SK-N-SH (cell line): ENCODE measurements at regions not wholly inside any gene's neighbourhood (a gene's known extent, or its start where the extent isn't known, plus 50 kb on each side); places are given as distances from the start of the nearest gene placed in this dataset.

ENCODE experiments used
- CTCF ChIP-seq: fragments of 200-600 bp; sonication (generic); IDR thresholded peaks from 2 replicates; pipeline ENCODE4 v1.6.1; 2017; ENCODE audit warnings: antibody characterized with exemption, mild to moderate bottlenecking, moderate library complexity
- EP300 ChIP-seq, 2 experiments: IDR thresholded peaks; 2 replicates each; pipeline versions ENCODE4 v1.4.0 to v1.6.1; 2012; ENCODE audit warnings: borderline replicate concordance in 1 of 2, low read depth in 1 of 2, low read length in 1 of 2
- EZH2phosphoT487 ChIP-seq: fragments of 200-600 bp; sonication (generic); IDR thresholded peaks from 2 replicates; pipeline ENCODE4 v1.6.1; 2017; ENCODE audit warnings: low read depth, mixed run types, mild to moderate bottlenecking, antibody characterized with exemption, moderate library complexity, borderline replicate concordance
- FOSL2 ChIP-seq: IDR thresholded peaks from 2 replicates; pipeline ENCODE4 v1.4.0; 2012; ENCODE audit warnings: low read depth, mild to moderate bottlenecking, moderate library complexity, borderline replicate concordance
- GABPA ChIP-seq: IDR thresholded peaks from 2 replicates; pipeline ENCODE4 v1.4.0; 2012; ENCODE audit warnings: low read depth, mild to moderate bottlenecking
- POLR2AphosphoS5 ChIP-seq: IDR thresholded peaks from 2 replicates; pipeline ENCODE4 v1.6.1; 2012; ENCODE audit warnings: low read depth, low read length
- RAD21 ChIP-seq: IDR thresholded peaks from 2 replicates; pipeline ENCODE4 v1.6.1; 2012; ENCODE audit warnings: mild to moderate bottlenecking, low read length
- RCOR1 ChIP-seq: fragments of 150-350 bp; IDR thresholded peaks from 2 replicates; pipeline ENCODE4 v1.6.1; 2017; ENCODE audit warnings: antibody characterized with exemption, low read length
- RFX5 ChIP-seq: IDR thresholded peaks from 2 replicates; pipeline ENCODE4 v1.6.1; 2012; ENCODE audit warnings: mild to moderate bottlenecking, improper control_type of control experiment, low read length
- RXRA ChIP-seq: IDR thresholded peaks from 2 replicates; pipeline ENCODE4 v1.4.0; 2012; ENCODE audit warnings: low read depth, mild to moderate bottlenecking, borderline replicate concordance
- SIN3A ChIP-seq: IDR thresholded peaks from 2 replicates; pipeline ENCODE4 v1.6.1; 2012; ENCODE audit warnings: low read depth, mild to moderate bottlenecking, low read length, moderate library complexity, borderline replicate concordance
- TF ChIP-seq, protein P1 (sequence below): IDR thresholded peaks from 2 replicates; pipeline ENCODE4 v1.6.1; 2012; ENCODE audit warnings: mild to moderate bottlenecking, low read depth, low read length, moderate library complexity
- TF ChIP-seq, protein P2 (sequence below): IDR thresholded peaks from 2 replicates; pipeline ENCODE4 v1.4.0; 2012; ENCODE audit warnings: low read depth

GRCh38 chr14:38485026-38485425 is 229.1 kb upstream of the CLEC14A start:
- TF ChIP-seq CTCF = no peak
- TF ChIP-seq RXRA = no peak
- no peak for TF ChIP-seq RFX5
- TF ChIP-seq, protein P1, sequence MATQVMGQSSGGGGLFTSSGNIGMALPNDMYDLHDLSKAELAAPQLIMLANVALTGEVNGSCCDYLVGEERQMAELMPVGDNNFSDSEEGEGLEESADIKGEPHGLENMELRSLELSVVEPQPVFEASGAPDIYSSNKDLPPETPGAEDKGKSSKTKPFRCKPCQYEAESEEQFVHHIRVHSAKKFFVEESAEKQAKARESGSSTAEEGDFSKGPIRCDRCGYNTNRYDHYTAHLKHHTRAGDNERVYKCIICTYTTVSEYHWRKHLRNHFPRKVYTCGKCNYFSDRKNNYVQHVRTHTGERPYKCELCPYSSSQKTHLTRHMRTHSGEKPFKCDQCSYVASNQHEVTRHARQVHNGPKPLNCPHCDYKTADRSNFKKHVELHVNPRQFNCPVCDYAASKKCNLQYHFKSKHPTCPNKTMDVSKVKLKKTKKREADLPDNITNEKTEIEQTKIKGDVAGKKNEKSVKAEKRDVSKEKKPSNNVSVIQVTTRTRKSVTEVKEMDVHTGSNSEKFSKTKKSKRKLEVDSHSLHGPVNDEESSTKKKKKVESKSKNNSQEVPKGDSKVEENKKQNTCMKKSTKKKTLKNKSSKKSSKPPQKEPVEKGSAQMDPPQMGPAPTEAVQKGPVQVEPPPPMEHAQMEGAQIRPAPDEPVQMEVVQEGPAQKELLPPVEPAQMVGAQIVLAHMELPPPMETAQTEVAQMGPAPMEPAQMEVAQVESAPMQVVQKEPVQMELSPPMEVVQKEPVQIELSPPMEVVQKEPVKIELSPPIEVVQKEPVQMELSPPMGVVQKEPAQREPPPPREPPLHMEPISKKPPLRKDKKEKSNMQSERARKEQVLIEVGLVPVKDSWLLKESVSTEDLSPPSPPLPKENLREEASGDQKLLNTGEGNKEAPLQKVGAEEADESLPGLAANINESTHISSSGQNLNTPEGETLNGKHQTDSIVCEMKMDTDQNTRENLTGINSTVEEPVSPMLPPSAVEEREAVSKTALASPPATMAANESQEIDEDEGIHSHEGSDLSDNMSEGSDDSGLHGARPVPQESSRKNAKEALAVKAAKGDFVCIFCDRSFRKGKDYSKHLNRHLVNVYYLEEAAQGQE = no peak
- TF ChIP-seq RCOR1 = no peak
- TF ChIP-seq POLR2AphosphoS5 = no peak
- TF ChIP-seq EZH2phosphoT487 = no peak
- TF ChIP-seq EP300 (IDR thresholded peaks at IDR 0.05; ENCODE audit: borderline replicate concordance in 1 of 2, low read depth in 1 of 2, low read length in 1 of 2) = no peak
- no peak for TF ChIP-seq FOSL2
- TF ChIP-seq SIN3A = no peak
- no peak for TF ChIP-seq GABPA
- no peak for TF ChIP-seq RAD21
- TF ChIP-seq, protein P2, sequence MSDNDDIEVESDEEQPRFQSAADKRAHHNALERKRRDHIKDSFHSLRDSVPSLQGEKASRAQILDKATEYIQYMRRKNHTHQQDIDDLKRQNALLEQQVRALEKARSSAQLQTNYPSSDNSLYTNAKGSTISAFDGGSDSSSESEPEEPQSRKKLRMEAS = no peak
